ENCODE measurements at regions not wholly inside any gene's neighbourhood (a gene's known extent, or its start where the extent isn't known, plus 50 kb on each side); places are given as distances from the start of the nearest gene placed in this dataset.
"Not testable (repeated sequence)": the region's sequence is repeated elsewhere in the genome, so short reads cannot be mapped to it uniquely, and the experiment has no call there.

- no peak overlapping the region for H3K4me3 ChIP-seq
- 73% methylated on average over 9 of the region's 9 CpGs for WGBS
- TF ChIP-seq POLR2A (IDR thresholded peaks at IDR 0.05), result no peak
- no peak for TF ChIP-seq POLR2AphosphoS5 (IDR thresholded peaks at IDR 0.05)
- TF ChIP-seq CTCF (IDR thresholded peaks at IDR 0.05), result no peak
- no peak for TF ChIP-seq EP300 (IDR thresholded peaks at IDR 0.05)
- H3K9me3 ChIP-seq, result no peaks in the 10 kb centered on the region
- no peaks in the 10 kb centered on the region for H3K27me3 ChIP-seq
- no peak overlapping the region for H3K27ac ChIP-seq
- DNase-seq (ENCODE audit: low spot score in 2 of 2), result no peak
- peaks cover 4% of the 10 kb centered on the region for H3K4me1 ChIP-seq
- no peaks in the 10 kb centered on the region for H3K36me3 ChIP-seq
Measured at GRCh38 chr14:105665247-105665950, 139.0 kb downstream of the TMEM121 start.

DNA sequence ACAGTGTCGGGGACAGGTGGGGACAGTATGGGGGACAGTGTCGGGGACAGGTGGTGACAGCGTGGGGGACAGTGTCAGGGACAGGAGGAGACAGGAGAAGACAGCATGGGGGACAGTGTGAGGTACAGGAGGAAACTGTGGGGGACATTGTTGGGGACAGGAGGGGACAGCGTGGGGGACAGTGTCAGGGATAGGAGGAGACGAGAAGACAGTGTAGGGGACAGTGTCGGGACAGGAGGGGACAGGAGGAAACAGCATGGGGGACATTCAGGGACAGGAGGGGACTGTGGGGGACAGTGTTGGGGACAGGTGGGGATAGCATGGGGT, 139.5 kb downstream of the TMEM121 start:
- WGBS, result 95% methylated on average over 6 of the region's 6 CpGs
- Histone ChIP-seq H3K27ac (no peak overlapping the region), H3K4me1 (peaks cover 4% of the 10 kb centered on the region), H3K27me3 (no peaks in the 10 kb centered on the region), H3K36me3 (no peaks in the 10 kb centered on the region), H3K4me3 (no peak overlapping the region), H3K9me3 (no peaks in the 10 kb centered on the region)
- TF ChIP-seq CTCF (IDR thresholded peaks at IDR 0.05), result no peak
- no peak for TF ChIP-seq POLR2A (IDR thresholded peaks at IDR 0.05)
- DNase-seq (ENCODE audit: low spot score in 2 of 2), result no peak

GRCh38 chr14:105666420-105666819, 140.0 kb downstream of the TMEM121 start:
- DNase-seq (ENCODE audit: low spot score in 2 of 2), result no peak
- 82% methylated on average over 6 of the region's 6 CpGs for WGBS
- Histone ChIP-seq H3K27me3 (no peaks in the 10 kb centered on the region), H3K4me1 (peaks cover 4% of the 10 kb centered on the region), H3K4me3 (no peak overlapping the region), H3K27ac (no peak overlapping the region), H3K36me3 (no peaks in the 10 kb centered on the region), H3K9me3 (no peaks in the 10 kb centered on the region)
- no peak for TF ChIP-seq POLR2A (IDR thresholded peaks at IDR 0.05)
- TF ChIP-seq EP300 (IDR thresholded peaks at IDR 0.05), result no peak
- no peak for TF ChIP-seq CTCF (IDR thresholded peaks at IDR 0.05)
- TF ChIP-seq POLR2AphosphoS5 (IDR thresholded peaks at IDR 0.05), result no peak

- H3K27me3 ChIP-seq; DNase-seq (ENCODE audit: low spot score in 2 of 2); H3K9me3 ChIP-seq; H3K4me3 ChIP-seq; H3K36me3 ChIP-seq; H3K27ac ChIP-seq; H3K4me1 ChIP-seq: not testable (repeated sequence)
- 79% methylated on average over 5 of the region's 29 CpGs for WGBS
Measured at GRCh38 chr14:105666991-105667662, 140.7 kb downstream of the TMEM121 start.

GRCh38 chr14:105667663-105668020, 141.3 kb downstream of the TMEM121 start:
- not testable (repeated sequence) for H3K36me3 ChIP-seq; H3K27me3 ChIP-seq; DNase-seq (ENCODE audit: low spot score in 2 of 2); H3K4me3 ChIP-seq; H3K9me3 ChIP-seq; H3K4me1 ChIP-seq; H3K27ac ChIP-seq
- no CpG with 5 or more reads among the region's 13 CpGs for WGBS

GRCh38 chr14:105668021-105668420, 141.6 kb downstream of the TMEM121 start:
- 77% methylated on average over 3 of the region's 22 CpGs for WGBS
- not testable (repeated sequence) for H3K27ac ChIP-seq; H3K36me3 ChIP-seq; H3K4me3 ChIP-seq; H3K27me3 ChIP-seq; H3K9me3 ChIP-seq; H3K4me1 ChIP-seq; DNase-seq (ENCODE audit: low spot score in 2 of 2)

GRCh38 chr14:105668471-105669230, 142.3 kb downstream of the TMEM121 start:
- WGBS, result 91% methylated on average over 29 of the region's 29 CpGs
- not testable (repeated sequence) for H3K4me3 ChIP-seq; H3K4me1 ChIP-seq; H3K36me3 ChIP-seq; H3K27ac ChIP-seq; DNase-seq (ENCODE audit: low spot score in 2 of 2); H3K27me3 ChIP-seq; H3K9me3 ChIP-seq

- DNase-seq (ENCODE audit: low spot score in 2 of 2); H3K27me3 ChIP-seq; H3K9me3 ChIP-seq; H3K4me1 ChIP-seq; H3K4me3 ChIP-seq; H3K36me3 ChIP-seq; H3K27ac ChIP-seq: not testable (repeated sequence)
- 73% methylated on average over 2 of the region's 7 CpGs for WGBS
Measured at GRCh38 chr14:105669231-105669610, 142.8 kb downstream of the TMEM121 start.

DNA sequence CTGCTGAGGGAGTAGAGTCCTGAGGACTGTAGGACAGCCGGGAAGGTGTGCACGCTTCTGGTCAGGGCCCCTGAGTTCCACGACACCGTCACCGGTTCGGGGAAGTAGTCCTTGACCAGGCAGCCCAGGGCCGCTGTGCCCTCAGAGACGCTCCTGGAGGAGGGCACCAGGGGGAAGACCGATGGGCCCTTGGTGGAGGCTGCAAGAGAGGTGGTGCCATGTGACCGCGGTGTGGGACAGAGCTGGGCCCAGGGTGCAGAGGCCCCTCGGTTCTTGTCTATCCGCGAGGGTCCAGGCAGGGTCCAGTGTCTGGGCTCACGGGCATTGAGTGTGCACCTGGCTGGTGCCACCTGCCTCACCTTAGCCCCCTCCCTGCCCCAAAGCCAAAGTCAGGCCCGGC, 143.3 kb downstream of the TMEM121 start:
- not testable (repeated sequence) for H3K4me1 ChIP-seq; DNase-seq (ENCODE audit: low spot score in 2 of 2); H3K27ac ChIP-seq; H3K4me3 ChIP-seq; H3K36me3 ChIP-seq; H3K9me3 ChIP-seq; H3K27me3 ChIP-seq
- 71% methylated on average over 4 of the region's 16 CpGs for WGBS

- not testable (repeated sequence) for H3K4me1 ChIP-seq; H3K27me3 ChIP-seq; DNase-seq (ENCODE audit: low spot score in 2 of 2); H3K4me3 ChIP-seq; H3K27ac ChIP-seq; H3K36me3 ChIP-seq; H3K9me3 ChIP-seq
- no CpG with 5 or more reads among the region's 55 CpGs for WGBS
Measured at GRCh38 chr14:105672450-105673200, 146.2 kb downstream of the TMEM121 start.
